Fibroblast of mammary gland (primary cell): ENCODE measurements at regions not wholly inside any gene's neighbourhood (a gene's known extent, or its start where the extent isn't known, plus 50 kb on each side); places are given as distances from the start of the nearest gene placed in this dataset.
"Not testable (repeated sequence)": the region's sequence is repeated elsewhere in the genome, so short reads cannot be mapped to it uniquely, and the experiment has no call there.

Experiments
- DNase-seq: peaks from one replicate; pipeline ENCODE4 v3.0.0-alpha.2; 2010; ENCODE audit warnings: low read depth
- H3K4me3 ChIP-seq: 2 replicates; pipeline ENCODE4 v1.5.1; 2011; ENCODE audit warnings: low read depth, mild to moderate bottlenecking, low read length, moderate library complexity; ENCODE audit not compliant: control insufficient read depth
- CTCF ChIP-seq: conservative IDR thresholded peaks from 2 replicates; pipeline ENCODE4 v1.5.1; 2011; ENCODE audit warnings: low read depth, low read length, inconsistent platforms; ENCODE audit not compliant: control insufficient read depth, insufficient read depth

GRCh38 chr1:143718524-143718923 lies 253.3 kb downstream of the FAM72C start:
- no peak overlapping the region for H3K4me3 ChIP-seq
- TF ChIP-seq CTCF: no peak
- no peak for DNase-seq

DNA sequence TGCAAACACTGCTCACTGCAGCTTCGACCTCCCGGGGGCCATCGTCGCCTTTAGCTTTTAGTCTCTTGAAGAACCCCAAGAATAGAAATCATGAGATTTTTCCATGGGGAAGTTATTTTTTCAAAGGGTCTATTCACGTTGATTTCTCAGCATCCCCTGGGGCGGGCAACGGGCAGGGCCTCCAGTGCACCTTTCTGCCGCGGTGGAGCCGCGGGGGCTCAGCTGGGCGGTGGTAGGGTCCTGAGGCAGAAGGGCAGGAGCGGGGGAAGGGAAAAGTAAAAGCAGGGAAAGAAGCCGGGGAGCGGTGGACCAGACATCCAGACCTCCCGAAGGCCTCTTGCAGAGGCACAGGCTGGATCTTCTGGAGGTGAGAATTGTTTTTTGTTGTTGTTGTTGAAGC lies 253.8 kb downstream of the FAM72C start:
- DNase-seq: no peak
- no peak overlapping the region for H3K4me3 ChIP-seq
- no peak for TF ChIP-seq CTCF

DNA sequence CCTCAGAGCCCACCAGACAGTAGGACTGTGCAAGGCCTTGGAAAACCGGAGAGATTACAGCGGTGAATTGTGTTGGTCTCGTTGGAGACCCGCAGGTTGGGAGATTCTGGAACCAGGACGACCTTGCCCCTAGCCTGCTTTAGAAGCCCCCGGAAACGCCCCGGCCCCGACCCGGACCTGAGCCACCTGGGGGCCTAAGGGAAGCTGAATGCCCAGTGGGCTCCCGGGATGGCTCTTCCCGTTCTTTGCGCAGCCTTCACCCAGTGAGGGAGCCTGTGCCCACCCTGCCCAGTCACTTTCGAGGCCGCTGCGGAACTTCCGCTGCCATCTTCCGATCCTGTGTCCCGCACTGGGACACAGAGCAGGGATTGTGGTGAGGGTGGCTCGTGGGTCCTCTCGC lies 254.4 kb downstream of the FAM72C start:
- DNase-seq: no peak
- no peak overlapping the region for H3K4me3 ChIP-seq
- TF ChIP-seq CTCF: no peak

DNA sequence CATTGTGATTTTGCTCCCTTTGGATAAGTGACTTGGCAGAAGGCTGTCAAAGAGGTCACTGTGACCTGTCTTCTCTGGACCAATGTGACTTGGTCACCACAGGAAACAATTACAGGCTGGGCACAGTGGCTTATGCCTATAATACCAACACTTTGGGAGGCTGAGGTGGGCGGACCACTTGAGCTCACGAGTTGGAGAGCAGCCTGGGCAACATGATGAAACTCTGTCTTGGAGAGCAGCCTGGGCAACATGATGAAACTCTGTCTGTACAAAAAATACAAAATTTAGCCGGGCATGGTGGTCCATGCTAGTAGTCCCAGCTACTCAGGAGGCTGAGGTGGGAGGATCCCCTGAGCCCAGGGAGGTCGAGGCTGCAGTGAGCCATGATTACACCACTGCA lies 256.9 kb downstream of the FAM72C start:
- not testable (repeated sequence) for DNase-seq, H3K4me3 ChIP-seq

- peak; percentile 36 for TF ChIP-seq CTCF
- peak; percentile 16 for DNase-seq
- not testable (repeated sequence) for H3K4me3 ChIP-seq
Measured at GRCh38 chr1:143709606-143710259, 262.1 kb downstream of the FAM72C start.

DNA sequence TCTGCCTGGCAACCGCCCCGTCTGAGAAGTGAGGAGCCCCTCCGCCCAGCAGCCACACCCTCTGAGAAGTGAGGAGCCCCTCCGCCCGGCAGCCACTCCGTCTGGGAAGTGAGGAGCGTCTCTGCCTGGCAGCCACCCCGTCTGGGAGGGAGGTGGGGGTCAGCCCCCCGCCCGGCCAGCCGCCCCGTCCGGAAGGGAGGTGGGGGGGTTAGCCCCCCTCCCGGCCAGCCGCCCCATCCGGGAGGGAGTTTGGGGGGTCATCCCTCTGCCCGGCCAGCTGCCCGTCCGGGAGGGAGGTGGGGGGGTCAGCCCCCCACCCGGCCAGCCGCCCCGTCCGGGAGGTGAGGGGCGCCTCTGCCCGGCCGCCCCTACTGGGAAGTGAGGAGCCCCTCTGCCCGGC lies 269.0 kb downstream of the FAM72C start:
- not testable (repeated sequence) for H3K4me3 ChIP-seq, DNase-seq

DNA sequence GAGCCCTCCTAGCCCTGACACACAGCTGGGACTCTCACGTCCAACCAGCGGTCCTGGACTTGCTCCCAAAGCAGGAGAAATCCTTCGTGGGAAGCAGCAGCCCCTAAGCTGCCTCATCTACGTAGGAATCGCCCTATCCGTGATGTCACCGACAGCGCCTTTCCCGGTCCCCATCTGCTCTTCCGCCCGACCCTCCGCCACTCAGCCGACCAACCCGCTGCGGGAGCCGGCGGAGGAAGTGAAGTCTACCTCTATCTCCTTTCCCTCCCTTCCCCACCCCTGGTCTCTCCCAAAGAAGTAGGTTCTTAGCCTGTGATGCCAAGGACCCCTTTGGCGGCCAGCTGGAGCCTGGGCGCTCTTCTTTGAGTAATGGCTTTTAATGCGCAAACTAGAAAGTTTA lies 272.1 kb downstream of the FAM72C start:
- no peak overlapping the region for H3K4me3 ChIP-seq
- no peak for TF ChIP-seq CTCF
- no peak for DNase-seq

DNA sequence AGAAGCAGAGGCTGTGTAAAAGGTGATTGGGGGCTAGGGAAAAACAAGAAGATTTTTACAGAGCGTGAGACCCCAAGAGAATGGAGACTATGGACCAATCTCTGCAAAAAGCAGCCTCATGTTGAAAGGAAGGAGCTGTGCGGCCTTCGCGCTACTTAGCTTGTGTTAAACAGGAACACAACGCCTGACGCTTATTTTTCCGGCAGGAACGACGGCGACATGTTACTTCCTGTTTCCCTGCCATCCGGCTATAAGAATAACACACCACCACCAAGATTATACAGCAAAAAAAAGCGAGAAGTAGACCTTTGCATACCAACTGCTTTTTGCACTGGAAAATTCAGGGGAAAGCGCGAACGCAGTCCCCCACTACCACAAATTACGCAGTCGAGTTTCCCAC lies 272.7 kb downstream of the FAM72C start:
- no peak overlapping the region for H3K4me3 ChIP-seq
- no peak for TF ChIP-seq CTCF
- DNase-seq: no peak
